ENCODE measurements at regions not wholly inside any gene's neighbourhood (a gene's known extent, or its start where the extent isn't known, plus 50 kb on each side); places are given as distances from the start of the nearest gene placed in this dataset.

DNA sequence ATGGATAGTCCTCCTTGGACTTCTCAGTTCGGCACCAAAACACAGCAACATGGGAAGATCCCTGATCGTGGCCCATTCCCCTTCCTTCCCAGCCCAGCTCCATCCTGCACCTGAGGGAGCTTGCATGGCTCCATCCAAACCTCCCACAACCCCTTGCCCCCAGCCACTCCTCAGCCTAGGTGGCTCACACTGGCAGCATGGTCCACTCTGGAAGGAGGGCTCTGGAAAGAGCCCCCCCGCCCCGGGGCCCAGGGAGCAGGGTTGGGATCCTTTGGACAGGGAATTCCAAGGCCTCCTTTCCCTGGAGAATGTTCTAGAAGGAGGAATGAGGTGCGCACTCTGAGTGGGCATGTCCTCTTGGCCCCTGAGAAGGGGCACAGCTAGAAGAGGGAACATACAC is 62.8 kb upstream of the ID2 start:
- POLR2A ChIA-PET: no interaction called here

More for the DNA sequence above, 62.8 kb upstream of the ID2 start:
- no peaks in the 10 kb centered on the region for H3K27me3 ChIP-seq (ENCODE audit: insufficient read depth, low read length)
- H2AFZ ChIP-seq (ENCODE audit: low read depth, low read length, poor library complexity, severe bottlenecking): no peak overlapping the region
- no peak overlapping the region for H3K4me3 ChIP-seq (replicated peaks in 1 of 2; ENCODE audit: low read depth in 1 of 2, low read length in 2 of 2)
- H4K20me1 ChIP-seq (ENCODE audit: insufficient read depth): no peaks in the 10 kb centered on the region
- DNase-seq (ENCODE audit: low read depth, low spot score) (no peak), ATAC-seq (no peak)
- H3K4me1 ChIP-seq (ENCODE audit: control insufficient read depth in 1 of 2, insufficient read depth in 2 of 2, low read length in 2 of 2): peaks cover 4 to 5% of the 10 kb centered on the region in 2 experiments; a peak in 2 of 4 replicates
- H3K9me2 ChIP-seq (ENCODE audit: insufficient read depth): no peaks in the 10 kb centered on the region
- no TSS peak for BruUV-seq (replicated peaks)
- intact Hi-C loops (cut with micrococcal nuclease): no loop called here
- H3K27ac ChIP-seq (ENCODE audit: low read depth, low read length): no peak overlapping the region
- H3K4me2 ChIP-seq (ENCODE audit: low read length): no peak overlapping the region
- CTCF ChIA-PET: no interaction called here
- RAD21 ChIA-PET (ENCODE audit: low non-redundant PET in 1 of 2, low total read pairs in 2 of 2, uncharacterized antibody in 2 of 2, unreplicated experiment in 2 of 2): no interaction called here
- H3K36me3 ChIP-seq (ENCODE audit: control insufficient read depth in 1 of 2, insufficient read depth in 2 of 2, low read length in 2 of 2): no peaks in the 10 kb centered on the region
- no peaks in the 10 kb centered on the region for H3K79me2 ChIP-seq (ENCODE audit: insufficient read depth, low read length)
- no peak overlapping the region for H3K9ac ChIP-seq (ENCODE audit: low read length)
- TF ChIP-seq, protein P1, sequence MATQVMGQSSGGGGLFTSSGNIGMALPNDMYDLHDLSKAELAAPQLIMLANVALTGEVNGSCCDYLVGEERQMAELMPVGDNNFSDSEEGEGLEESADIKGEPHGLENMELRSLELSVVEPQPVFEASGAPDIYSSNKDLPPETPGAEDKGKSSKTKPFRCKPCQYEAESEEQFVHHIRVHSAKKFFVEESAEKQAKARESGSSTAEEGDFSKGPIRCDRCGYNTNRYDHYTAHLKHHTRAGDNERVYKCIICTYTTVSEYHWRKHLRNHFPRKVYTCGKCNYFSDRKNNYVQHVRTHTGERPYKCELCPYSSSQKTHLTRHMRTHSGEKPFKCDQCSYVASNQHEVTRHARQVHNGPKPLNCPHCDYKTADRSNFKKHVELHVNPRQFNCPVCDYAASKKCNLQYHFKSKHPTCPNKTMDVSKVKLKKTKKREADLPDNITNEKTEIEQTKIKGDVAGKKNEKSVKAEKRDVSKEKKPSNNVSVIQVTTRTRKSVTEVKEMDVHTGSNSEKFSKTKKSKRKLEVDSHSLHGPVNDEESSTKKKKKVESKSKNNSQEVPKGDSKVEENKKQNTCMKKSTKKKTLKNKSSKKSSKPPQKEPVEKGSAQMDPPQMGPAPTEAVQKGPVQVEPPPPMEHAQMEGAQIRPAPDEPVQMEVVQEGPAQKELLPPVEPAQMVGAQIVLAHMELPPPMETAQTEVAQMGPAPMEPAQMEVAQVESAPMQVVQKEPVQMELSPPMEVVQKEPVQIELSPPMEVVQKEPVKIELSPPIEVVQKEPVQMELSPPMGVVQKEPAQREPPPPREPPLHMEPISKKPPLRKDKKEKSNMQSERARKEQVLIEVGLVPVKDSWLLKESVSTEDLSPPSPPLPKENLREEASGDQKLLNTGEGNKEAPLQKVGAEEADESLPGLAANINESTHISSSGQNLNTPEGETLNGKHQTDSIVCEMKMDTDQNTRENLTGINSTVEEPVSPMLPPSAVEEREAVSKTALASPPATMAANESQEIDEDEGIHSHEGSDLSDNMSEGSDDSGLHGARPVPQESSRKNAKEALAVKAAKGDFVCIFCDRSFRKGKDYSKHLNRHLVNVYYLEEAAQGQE (IDR thresholded peaks at IDR 0.05; ENCODE audit: low read depth): no peak
- TF ChIP-seq ZNF274 (IDR thresholded peaks at IDR 0.05; ENCODE audit: low read depth, low read length) (no peak), FOSL1 (IDR thresholded peaks at IDR 0.05; ENCODE audit: low read depth) (no peak), YY1 (IDR thresholded peaks at IDR 0.05; ENCODE audit: extremely low read depth, insufficient replicate concordance, low read depth, low read length) (no peak), RAD21 (IDR thresholded peaks at IDR 0.05; ENCODE audit: low read depth) (no peak), POLR2AphosphoS5 (IDR thresholded peaks at IDR 0.05; ENCODE audit: low read depth, low read length) (no peak), CEBPB (IDR thresholded peaks at IDR 0.05; ENCODE audit: low read depth) (no peak), SP1 (IDR thresholded peaks at IDR 0.05; ENCODE audit: low read depth) (no peak), SRF (IDR thresholded peaks at IDR 0.05; ENCODE audit: low read depth) (no peak), TCF7L2 (IDR thresholded peaks at IDR 0.05; ENCODE audit: borderline replicate concordance, extremely low read depth, insufficient read depth, insufficient read length) (no peak), POLR2A (IDR thresholded peaks at IDR 0.05; ENCODE audit: borderline replicate concordance, extremely low read depth, insufficient read depth, insufficient read length) (no peak), EZH2 (IDR thresholded peaks at IDR 0.05) (no peak), CBX3 (IDR thresholded peaks at IDR 0.05; ENCODE audit: low read depth) (no peak)
- TF ChIP-seq, protein P2, sequence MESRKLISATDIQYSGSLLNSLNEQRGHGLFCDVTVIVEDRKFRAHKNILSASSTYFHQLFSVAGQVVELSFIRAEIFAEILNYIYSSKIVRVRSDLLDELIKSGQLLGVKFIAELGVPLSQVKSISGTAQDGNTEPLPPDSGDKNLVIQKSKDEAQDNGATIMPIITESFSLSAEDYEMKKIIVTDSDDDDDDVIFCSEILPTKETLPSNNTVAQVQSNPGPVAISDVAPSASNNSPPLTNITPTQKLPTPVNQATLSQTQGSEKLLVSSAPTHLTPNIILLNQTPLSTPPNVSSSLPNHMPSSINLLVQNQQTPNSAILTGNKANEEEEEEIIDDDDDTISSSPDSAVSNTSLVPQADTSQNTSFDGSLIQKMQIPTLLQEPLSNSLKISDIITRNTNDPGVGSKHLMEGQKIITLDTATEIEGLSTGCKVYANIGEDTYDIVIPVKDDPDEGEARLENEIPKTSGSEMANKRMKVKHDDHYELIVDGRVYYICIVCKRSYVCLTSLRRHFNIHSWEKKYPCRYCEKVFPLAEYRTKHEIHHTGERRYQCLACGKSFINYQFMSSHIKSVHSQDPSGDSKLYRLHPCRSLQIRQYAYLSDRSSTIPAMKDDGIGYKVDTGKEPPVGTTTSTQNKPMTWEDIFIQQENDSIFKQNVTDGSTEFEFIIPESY (IDR thresholded peaks at IDR 0.05; ENCODE audit: extremely low read depth, insufficient replicate concordance, low read length): no peak
- TF ChIP-seq, protein P3, sequence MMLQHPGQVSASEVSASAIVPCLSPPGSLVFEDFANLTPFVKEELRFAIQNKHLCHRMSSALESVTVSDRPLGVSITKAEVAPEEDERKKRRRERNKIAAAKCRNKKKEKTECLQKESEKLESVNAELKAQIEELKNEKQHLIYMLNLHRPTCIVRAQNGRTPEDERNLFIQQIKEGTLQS (IDR thresholded peaks at IDR 0.05): no peak
- TF ChIP-seq, protein P4, sequence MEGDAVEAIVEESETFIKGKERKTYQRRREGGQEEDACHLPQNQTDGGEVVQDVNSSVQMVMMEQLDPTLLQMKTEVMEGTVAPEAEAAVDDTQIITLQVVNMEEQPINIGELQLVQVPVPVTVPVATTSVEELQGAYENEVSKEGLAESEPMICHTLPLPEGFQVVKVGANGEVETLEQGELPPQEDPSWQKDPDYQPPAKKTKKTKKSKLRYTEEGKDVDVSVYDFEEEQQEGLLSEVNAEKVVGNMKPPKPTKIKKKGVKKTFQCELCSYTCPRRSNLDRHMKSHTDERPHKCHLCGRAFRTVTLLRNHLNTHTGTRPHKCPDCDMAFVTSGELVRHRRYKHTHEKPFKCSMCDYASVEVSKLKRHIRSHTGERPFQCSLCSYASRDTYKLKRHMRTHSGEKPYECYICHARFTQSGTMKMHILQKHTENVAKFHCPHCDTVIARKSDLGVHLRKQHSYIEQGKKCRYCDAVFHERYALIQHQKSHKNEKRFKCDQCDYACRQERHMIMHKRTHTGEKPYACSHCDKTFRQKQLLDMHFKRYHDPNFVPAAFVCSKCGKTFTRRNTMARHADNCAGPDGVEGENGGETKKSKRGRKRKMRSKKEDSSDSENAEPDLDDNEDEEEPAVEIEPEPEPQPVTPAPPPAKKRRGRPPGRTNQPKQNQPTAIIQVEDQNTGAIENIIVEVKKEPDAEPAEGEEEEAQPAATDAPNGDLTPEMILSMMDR (IDR thresholded peaks at IDR 0.05 in 2 of 3, conservative IDR thresholded peaks at IDR 0.05 in 1 of 3; ENCODE audit: borderline replicate concordance in 1 of 3, insufficient read depth in 1 of 3, low read depth in 2 of 3, low read length in 2 of 3): no peak
- TF ChIP-seq, protein P5, sequence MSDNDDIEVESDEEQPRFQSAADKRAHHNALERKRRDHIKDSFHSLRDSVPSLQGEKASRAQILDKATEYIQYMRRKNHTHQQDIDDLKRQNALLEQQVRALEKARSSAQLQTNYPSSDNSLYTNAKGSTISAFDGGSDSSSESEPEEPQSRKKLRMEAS (IDR thresholded peaks at IDR 0.05): no peak
- H3K9me3 ChIP-seq (ENCODE audit: control insufficient read depth in 1 of 2, insufficient read depth in 1 of 2, low read depth in 1 of 2, low read length in 2 of 2): no peaks in the 10 kb centered on the region
